Stomach (tissue), 8 donors: ENCODE measurements at regions not wholly inside any gene's neighbourhood (a gene's known extent, or its start where the extent isn't known, plus 50 kb on each side); places are given as distances from the start of the nearest gene placed in this dataset.
A peak's percentile ranks its signal among the peaks of the same experiment; 100 is the strongest.

Experiments used
- DNase-seq, 2 donors: peaks; one replicate each; pipeline versions ENCODE4 v3.0.0 to v3.0.0-alpha.2; 2013 to 2019
- H3K27ac ChIP-seq, 5 donors: fragments of 200-600 bp in 4 of 5; sonication (generic) in 4 of 5; one replicate each; pipeline ENCODE4 v1.5.1; 2013 to 2019; ENCODE audit warnings: mild to moderate bottlenecking in 1 of 5, moderate library complexity in 1 of 5
- H3K27me3 ChIP-seq, 3 donors: fragments of 200-600 bp; sonication (generic); one replicate each; pipeline ENCODE4 v1.5.1; 2017 to 2019; ENCODE audit warnings: mixed run types in 1 of 3
- H3K36me3 ChIP-seq, 4 donors: fragments of 200-600 bp; sonication (generic); 1 replicate in 3 of 4; 2 replicates in 1 of 4; pipeline ENCODE4 v1.5.1; 2016 to 2019
- H3K4me1 ChIP-seq, 4 donors: fragments of 200-600 bp; sonication (generic); one replicate each; pipeline ENCODE4 v1.5.1; 2016 to 2019
- H3K4me3 ChIP-seq, 4 donors: fragments of 200-600 bp; sonication (generic) in 3 of 4; one replicate each; pipeline ENCODE4 v1.5.1; 2016 to 2019; ENCODE audit warnings: mild to moderate bottlenecking in 1 of 4
- H3K9me3 ChIP-seq, 4 donors: fragments of 200-600 bp; sonication (generic); one replicate each; pipeline ENCODE4 v1.5.1; 2016 to 2019
- CTCF ChIP-seq, 7 experiments: fragments of 450-650 bp in 4 of 7; fragments of 200-600 bp in 3 of 7; sonication (generic) in 3 of 7; IDR thresholded peaks; one replicate each; pipeline ENCODE4 v1.5.1; 2016 to 2019; ENCODE audit warnings: antibody characterized with exemption in 7 of 7, control low read depth in 2 of 7, mild to moderate bottlenecking in 1 of 7
- EP300 ChIP-seq: sonication (generic); formaldehyde crosslinking; IDR thresholded peaks from one replicate; pipeline ENCODE4 v1.6.1; 2017; ENCODE audit warnings: antibody characterized with exemption
- POLR2A ChIP-seq, 4 donors: fragments of 450-650 bp; IDR thresholded peaks; one replicate each; pipeline ENCODE4 v1.6.1; 2016; ENCODE audit warnings: antibody characterized with exemption in 4 of 4, control low read depth in 2 of 4, mild to moderate bottlenecking in 1 of 4, moderate library complexity in 1 of 4
- POLR2AphosphoS5 ChIP-seq, 3 donors: sonication (generic); formaldehyde crosslinking; IDR thresholded peaks; one replicate each; pipeline ENCODE4 v1.6.1; 2016; ENCODE audit warnings: antibody characterized with exemption in 3 of 3
- WGBS, 5 donors: extraction: QIAGEN DNeasy Blood & Tissue Kit in 3 of 5; methylation state at CpG; one replicate each; pipeline versions ENCODE4 v1.1.5 to v1.1.7; 2013 to 2018; 5-methylcytosine and 5-hydroxymethylcytosine counted together
- intact Hi-C: fragments of 100-400 bp; cut with DNase I; formaldehyde crosslinking; loops from one replicate; pipeline ENCODE4 v1.15.1; 2023; ENCODE audit warnings: low total_unique reads
- donor health status: healthy with polysubstance abuse.
- donor health status: Bipolar disorder and iron deficiency.
- donor health status: healthy.

GRCh38 chr2:167491788-167492187 lies 603.5 kb downstream of the XIRP2 start:
- no peak overlapping the region for H3K27ac ChIP-seq
- H3K36me3 ChIP-seq = no peaks in the 10 kb centered on the region
- H3K4me1 ChIP-seq = no peaks in the 10 kb centered on the region
- intact Hi-C loops = no loop called here
- no peak overlapping the region for H3K4me3 ChIP-seq
- 89 to 96% (median 92%) methylated on average over 3 of the region's 3 CpGs for WGBS, 5 donors
- no peaks in the 10 kb centered on the region for H3K9me3 ChIP-seq
- no peaks in the 10 kb centered on the region for H3K27me3 ChIP-seq
- TF ChIP-seq POLR2A (IDR thresholded peaks at IDR 0.05) (no peak), POLR2AphosphoS5 (IDR thresholded peaks at IDR 0.05) (no peak), EP300 (no peak), CTCF (IDR thresholded peaks at IDR 0.05) (no peak)
- no peak for DNase-seq

- H3K27ac ChIP-seq = no peak overlapping the region
- no peak overlapping the region for H3K4me3 ChIP-seq
- DNase-seq = no peak
- no peak for TF ChIP-seq POLR2AphosphoS5 (IDR thresholded peaks at IDR 0.05)
- no peak for TF ChIP-seq CTCF (IDR thresholded peaks at IDR 0.05)
- TF ChIP-seq EP300 = no peak
- no peak for TF ChIP-seq POLR2A (IDR thresholded peaks at IDR 0.05)
- intact Hi-C loops = no loop called here
- no peaks in the 10 kb centered on the region for H3K27me3 ChIP-seq
- H3K4me1 ChIP-seq = no peaks in the 10 kb centered on the region
- H3K9me3 ChIP-seq = no peaks in the 10 kb centered on the region
- H3K36me3 ChIP-seq = no peaks in the 10 kb centered on the region
Observed at GRCh38 chr2:167490455-167490854, 602.2 kb downstream of the XIRP2 start.

- Histone ChIP-seq H3K36me3 (no peaks in the 10 kb centered on the region), H3K4me3 (no peak overlapping the region), H3K27ac (no peak overlapping the region), H3K27me3 (no peaks in the 10 kb centered on the region), H3K9me3 (no peaks in the 10 kb centered on the region), H3K4me1 (no peaks in the 10 kb centered on the region)
- TF ChIP-seq CTCF (IDR thresholded peaks at IDR 0.05) (no peak), POLR2AphosphoS5 (IDR thresholded peaks at IDR 0.05) (no peak)
- intact Hi-C loops = no loop called here
- DNase-seq = peak in 1 of 2 donors; percentile 28
- 52 to 69% (median 63%) methylated on average over 2 of the region's 2 CpGs for WGBS, 5 donors
Observed at GRCh38 chr2:167489325-167489724, 601.0 kb downstream of the XIRP2 start.

- no peaks in the 10 kb centered on the region for H3K9me3 ChIP-seq
- H3K4me3 ChIP-seq = no peak overlapping the region
- H3K27me3 ChIP-seq = no peaks in the 10 kb centered on the region
- TF ChIP-seq CTCF (IDR thresholded peaks at IDR 0.05) = no peak
- no peak for TF ChIP-seq EP300
- no peak for TF ChIP-seq POLR2A (IDR thresholded peaks at IDR 0.05)
- no peak for TF ChIP-seq POLR2AphosphoS5 (IDR thresholded peaks at IDR 0.05)
- intact Hi-C loops = no loop called here
- no peaks in the 10 kb centered on the region for H3K4me1 ChIP-seq
- WGBS, 5 donors = 34 to 63% (median 50%) methylated on average over 3 of the region's 3 CpGs
- no peak for DNase-seq
- H3K36me3 ChIP-seq = no peaks in the 10 kb centered on the region
- H3K27ac ChIP-seq = no peak overlapping the region
Observed at GRCh38 chr2:167487728-167488127, 599.4 kb downstream of the XIRP2 start.

- no peak for DNase-seq
- H3K4me3 ChIP-seq = no peak overlapping the region
- H3K36me3 ChIP-seq = no peaks in the 10 kb centered on the region
- intact Hi-C loops = no loop called here
- no peaks in the 10 kb centered on the region for H3K9me3 ChIP-seq
- H3K4me1 ChIP-seq = no peaks in the 10 kb centered on the region
- no peak for TF ChIP-seq POLR2AphosphoS5 (IDR thresholded peaks at IDR 0.05)
- no peak for TF ChIP-seq EP300
- no peak for TF ChIP-seq CTCF (IDR thresholded peaks at IDR 0.05)
- no peak overlapping the region for H3K27ac ChIP-seq
- no peaks in the 10 kb centered on the region for H3K27me3 ChIP-seq
- WGBS, 5 donors = 70 to 87% (median 85%) methylated on average over 1 of the region's 1 CpG
Observed at GRCh38 chr2:167484875-167485274, 596.6 kb downstream of the XIRP2 start.
